ENCODE measurements at regions not wholly inside any gene's neighbourhood (a gene's known extent, or its start where the extent isn't known, plus 50 kb on each side); places are given as distances from the start of the nearest gene placed in this dataset.

GRCh38 chr15:97101572-97101971 is 771.1 kb downstream of the NR2F2 start:
- Histone ChIP-seq H3K9ac (no peak overlapping the region), H3K4me2 (no peak overlapping the region), H3K27me3 (peaks cover 0 to 4% (median 0%) of the 10 kb centered on the region in 11 experiments; a peak in 1 of 22 replicates), H3K4me1 (peaks cover 0 to 4% (median 0%) of the 10 kb centered on the region in 10 experiments; a peak in 1 of 20 replicates), H3K36me3 (no peaks in the 10 kb centered on the region), H4K20me1 (no peaks in the 10 kb centered on the region), H3K4me3 (no peak overlapping the region), H3K27ac (no peak overlapping the region), H3K9me3 (replicated peaks in 1 of 11) (peaks cover 0 to 12% (median 0%) of the 10 kb centered on the region in 11 experiments; a peak in 2 of 22 replicates)
- TF ChIP-seq Cebpa-rat (IDR thresholded peaks at IDR 0.05), result no peak

- H3K27ac ChIP-seq, result no peak overlapping the region
- H3K9ac ChIP-seq, result no peak overlapping the region
- no peaks in the 10 kb centered on the region for H3K4me1 ChIP-seq
- H3K27me3 ChIP-seq, result no peaks in the 10 kb centered on the region
- H3K4me3 ChIP-seq, result no peak overlapping the region
- H4K20me1 ChIP-seq, result no peaks in the 10 kb centered on the region
- peaks cover 11 to 29% (median 15%) of the 10 kb centered on the region in 11 experiments; a peak in 19 of 22 replicates for H3K9me3 ChIP-seq (replicated peaks in 1 of 11)
- no peak for TF ChIP-seq Cebpa-rat (IDR thresholded peaks at IDR 0.05)
- H3K4me2 ChIP-seq, result no peak overlapping the region
- no peaks in the 10 kb centered on the region for H3K36me3 ChIP-seq
Observed at GRCh38 chr15:97114900-97115760, 784.6 kb downstream of the NR2F2 start.

- Histone ChIP-seq H3K4me1 (no peaks in the 10 kb centered on the region), H3K9ac (no peak overlapping the region), H3K27ac (no peak overlapping the region), H3K27me3 (no peaks in the 10 kb centered on the region), H3K36me3 (no peaks in the 10 kb centered on the region), H3K4me2 (no peak overlapping the region), H4K20me1 (no peaks in the 10 kb centered on the region), H3K4me3 (no peak overlapping the region), H3K9me3 (replicated peaks in 1 of 11) (peaks cover 11 to 26% (median 15%) of the 10 kb centered on the region in 11 experiments; a peak in 19 of 22 replicates)
- TF ChIP-seq Cebpa-rat (IDR thresholded peaks at IDR 0.05), result no peak
Observed at GRCh38 chr15:97115761-97116070, 785.2 kb downstream of the NR2F2 start.

- H3K9me3 ChIP-seq (replicated peaks in 1 of 11), result peaks cover 0 to 7% (median 1%) of the 10 kb centered on the region in 11 experiments; a peak in 12 of 22 replicates
- H3K9ac ChIP-seq, result no peak overlapping the region
- no peaks in the 10 kb centered on the region for H4K20me1 ChIP-seq
- no peak overlapping the region for H3K4me2 ChIP-seq
- no peak for TF ChIP-seq Cebpa-rat (IDR thresholded peaks at IDR 0.05)
- no peak overlapping the region for H3K27ac ChIP-seq
- no peaks in the 10 kb centered on the region for H3K27me3 ChIP-seq
- no peaks in the 10 kb centered on the region for H3K36me3 ChIP-seq
- H3K4me1 ChIP-seq, result no peaks in the 10 kb centered on the region
- H3K4me3 ChIP-seq, result no peak overlapping the region
Observed at GRCh38 chr15:97124790-97125189, 794.3 kb downstream of the NR2F2 start.

GRCh38 chr15:97126553-97127233 is 796.2 kb downstream of the NR2F2 start:
- Histone ChIP-seq H3K9ac (no peak overlapping the region), H3K4me1 (no peaks in the 10 kb centered on the region), H3K36me3 (no peaks in the 10 kb centered on the region), H3K4me2 (no peak overlapping the region), H4K20me1 (no peaks in the 10 kb centered on the region), H3K4me3 (no peak overlapping the region), H3K27ac (no peak overlapping the region), H3K9me3 (replicated peaks in 1 of 11) (peaks cover 0 to 3% (median 0%) of the 10 kb centered on the region in 11 experiments; a peak in 1 of 22 replicates), H3K27me3 (no peaks in the 10 kb centered on the region)
- no peak for TF ChIP-seq Cebpa-rat (IDR thresholded peaks at IDR 0.05)

GRCh38 chr15:97129674-97130073 is 799.2 kb downstream of the NR2F2 start:
- Histone ChIP-seq H3K4me1 (no peaks in the 10 kb centered on the region), H3K9me3 (replicated peaks in 1 of 11) (peaks cover 0 to 25% (median 3%) of the 10 kb centered on the region in 11 experiments; a peak in 9 of 22 replicates), H3K27ac (no peak overlapping the region), H3K36me3 (no peaks in the 10 kb centered on the region), H3K27me3 (no peaks in the 10 kb centered on the region), H3K4me3 (no peak overlapping the region), H3K4me2 (no peak overlapping the region), H4K20me1 (no peaks in the 10 kb centered on the region), H3K9ac (no peak overlapping the region)
- no peak for TF ChIP-seq Cebpa-rat (IDR thresholded peaks at IDR 0.05)

- H3K36me3 ChIP-seq, result no peaks in the 10 kb centered on the region
- H4K20me1 ChIP-seq, result no peaks in the 10 kb centered on the region
- TF ChIP-seq Cebpa-rat (IDR thresholded peaks at IDR 0.05), result no peak
- H3K9me3 ChIP-seq (replicated peaks in 1 of 11), result 0 out of 22 replicates have a peak, but pooled peaks cover 0 to under 1% (median 0%) of the 10 kb centered on the region in 11 experiments
- no peaks in the 10 kb centered on the region for H3K4me1 ChIP-seq
- H3K4me3 ChIP-seq, result no peak overlapping the region
- H3K9ac ChIP-seq, result no peak overlapping the region
- no peak overlapping the region for H3K27ac ChIP-seq
- H3K27me3 ChIP-seq, result no peaks in the 10 kb centered on the region
- no peak overlapping the region for H3K4me2 ChIP-seq
Observed at GRCh38 chr15:97140216-97140615, 809.7 kb downstream of the NR2F2 start.

- no peak overlapping the region for H3K4me2 ChIP-seq
- TF ChIP-seq Cebpa-rat (IDR thresholded peaks at IDR 0.05), result no peak
- no peak overlapping the region for H3K4me3 ChIP-seq
- H3K4me1 ChIP-seq, result no peaks in the 10 kb centered on the region
- no peak overlapping the region for H3K27ac ChIP-seq
- H3K9ac ChIP-seq, result no peak overlapping the region
- 0 out of 22 replicates have a peak, but pooled peaks cover 0 to 5% (median 0%) of the 10 kb centered on the region in 11 experiments for H3K9me3 ChIP-seq (replicated peaks in 1 of 11)
- H4K20me1 ChIP-seq, result no peaks in the 10 kb centered on the region
- H3K27me3 ChIP-seq, result no peaks in the 10 kb centered on the region
- no peaks in the 10 kb centered on the region for H3K36me3 ChIP-seq
Observed at GRCh38 chr15:97141360-97141759, 810.9 kb downstream of the NR2F2 start.

GRCh38 chr15:97141871-97142270 is 811.4 kb downstream of the NR2F2 start:
- Histone ChIP-seq H3K9ac (no peak overlapping the region), H3K27ac (no peak overlapping the region), H3K4me2 (no peak overlapping the region), H3K9me3 (replicated peaks in 1 of 11) (0 out of 22 replicates have a peak, but pooled peaks cover 0 to 5% (median 0%) of the 10 kb centered on the region in 11 experiments), H3K4me3 (no peak overlapping the region), H4K20me1 (no peaks in the 10 kb centered on the region), H3K36me3 (no peaks in the 10 kb centered on the region), H3K4me1 (no peaks in the 10 kb centered on the region), H3K27me3 (no peaks in the 10 kb centered on the region)
- TF ChIP-seq Cebpa-rat (IDR thresholded peaks at IDR 0.05), result no peak

All from BLaER1 treated with 17β-estradiol and CSF1 and Interleukin-3, amounts not matched to agents 10 nM and 100 nM (cell line).